NCI-H748 (cell line): ENCODE measurements at regions not wholly inside any gene's neighbourhood (a gene's known extent, or its start where the extent isn't known, plus 50 kb on each side); places are given as distances from the start of the nearest gene placed in this dataset.
"Not testable (repeated sequence)": the region's sequence is repeated elsewhere in the genome, so short reads cannot be mapped to it uniquely, and the experiment has no call there.

Experiments
- DNase-seq: peaks from one replicate; lab custom pipeline; 2025; ENCODE audit not compliant: unreplicated experiment; lab: John Stamatoyannopoulos, UW

GRCh38 chr10:8830876-8831275 lies 776.4 kb downstream of the GATA3 start:
- DNase-seq = no peak

- DNase-seq = no peak
Measured at GRCh38 chr10:8835453-8836167, 781.1 kb downstream of the GATA3 start.

- no peak for DNase-seq
Measured at GRCh38 chr10:8840356-8840755, 785.9 kb downstream of the GATA3 start.

- DNase-seq = no peak
Measured at GRCh38 chr10:8844141-8844540, 789.7 kb downstream of the GATA3 start.

GRCh38 chr10:8852546-8852945 lies 798.1 kb downstream of the GATA3 start:
- no peak for DNase-seq

GRCh38 chr10:8853048-8853447 lies 798.6 kb downstream of the GATA3 start:
- DNase-seq = no peak

GRCh38 chr10:8868924-8869323 lies 814.4 kb downstream of the GATA3 start:
- DNase-seq = not testable (repeated sequence)

- DNase-seq = no peak
Measured at GRCh38 chr10:8873310-8873709, 818.8 kb downstream of the GATA3 start.

- no peak for DNase-seq
Measured at GRCh38 chr10:8874268-8874667, 819.8 kb downstream of the GATA3 start.

GRCh38 chr10:8874972-8875371 lies 820.5 kb downstream of the GATA3 start:
- DNase-seq = no peak

GRCh38 chr10:8876171-8876570 lies 821.7 kb downstream of the GATA3 start:
- no peak for DNase-seq

- DNase-seq = no peak
Measured at GRCh38 chr10:8889538-8889937, 835.0 kb downstream of the GATA3 start.

- DNase-seq = no peak
Measured at GRCh38 chr10:8893102-8893501, 838.6 kb downstream of the GATA3 start.

GRCh38 chr10:8894148-8894547 lies 839.7 kb downstream of the GATA3 start:
- no peak for DNase-seq

- no peak for DNase-seq
Measured at GRCh38 chr10:8897769-8898168, 843.3 kb downstream of the GATA3 start.

GRCh38 chr10:8898745-8899330 lies 844.4 kb downstream of the GATA3 start:
- no peak for DNase-seq

- DNase-seq = no peak
Measured at GRCh38 chr10:8902926-8903325, 848.4 kb downstream of the GATA3 start.

- no peak for DNase-seq
Measured at GRCh38 chr10:8908013-8908412, 853.5 kb downstream of the GATA3 start.

GRCh38 chr10:8910314-8910713 lies 855.8 kb downstream of the GATA3 start:
- DNase-seq = no peak

- DNase-seq = no peak
Measured at GRCh38 chr10:8911032-8911431, 856.5 kb downstream of the GATA3 start.

GRCh38 chr10:8912108-8912507 lies 857.6 kb downstream of the GATA3 start:
- no peak for DNase-seq

GRCh38 chr10:8913720-8914119 lies 859.2 kb downstream of the GATA3 start:
- DNase-seq = no peak

GRCh38 chr10:8919280-8919679 lies 864.8 kb downstream of the GATA3 start:
- DNase-seq = no peak
